Endothelial cell of umbilical vein (primary cell): ENCODE measurements at regions not wholly inside any gene's neighbourhood (a gene's known extent, or its start where the extent isn't known, plus 50 kb on each side); places are given as distances from the start of the nearest gene placed in this dataset.

Experiments
- CTCF ChIP-seq, 2 donors: IDR thresholded peaks; 1 replicate in 1 of 2; 2 replicates in 1 of 2; pipeline ENCODE4 v1.5.1; 2011; ENCODE audit warnings: low read length in 2 of 2, mild to moderate bottlenecking in 2 of 2, moderate library complexity in 2 of 2, control low read depth in 1 of 2, inconsistent platforms in 1 of 2, low read depth in 1 of 2; ENCODE audit not compliant: insufficient read depth in 1 of 2; ENCODE audit errors: extremely low read depth in 1 of 2
- GATA2 ChIP-seq: IDR thresholded peaks from 2 replicates; pipeline ENCODE4 v1.7.0; 2011; ENCODE audit warnings: low read depth, mild to moderate bottlenecking, moderate library complexity, mixed read lengths, low read length; ENCODE audit not compliant: insufficient read length, insufficient read depth
- MYC ChIP-seq: IDR thresholded peaks from one replicate; pipeline ENCODE4 v1.6.1; 2011; ENCODE audit warnings: mild to moderate bottlenecking, low read depth, low read length
- POLR2A ChIP-seq: IDR thresholded peaks from 2 replicates; pipeline ENCODE4 v1.6.1; 2012; ENCODE audit warnings: low read depth, mild to moderate bottlenecking, control low read depth, low read length
- POLR2AphosphoS5 ChIP-seq: IDR thresholded peaks from 2 replicates; pipeline ENCODE4 v1.6.1; 2012; ENCODE audit warnings: low read depth, mild to moderate bottlenecking, control low read depth, low read length, moderate library complexity; ENCODE audit not compliant: insufficient read depth

- no peak for TF ChIP-seq POLR2A
- no peak for TF ChIP-seq CTCF (IDR thresholded peaks at IDR 0.05; ENCODE audit: extremely low read depth in 1 of 2, insufficient read depth in 1 of 2, low read depth in 1 of 2, low read length in 2 of 2)
- TF ChIP-seq POLR2AphosphoS5, result no peak
- no peak for TF ChIP-seq GATA2
- TF ChIP-seq MYC, result no peak
Measured at GRCh38 chr4:160194716-160195115, 1091.8 kb downstream of the RAPGEF2 start.
